HL-60 (cell line): ENCODE measurements at regions not wholly inside any gene's neighbourhood (a gene's known extent, or its start where the extent isn't known, plus 50 kb on each side); places are given as distances from the start of the nearest gene placed in this dataset.

Source experiments
- DNase-seq, 2 experiments: peaks; one replicate each; pipeline ENCODE4 v3.0.0-alpha.2; 2010 to 2020; ENCODE audit warnings: low read depth in 1 of 2, low spot score in 1 of 2
- H3K27ac ChIP-seq: fragments of 250-450 bp; sonication (Bioruptor Pico); replicated peaks from 2 replicates; pipeline ENCODE4 v1.5.1; 2020; ENCODE audit warnings: mild to moderate bottlenecking, moderate library complexity
- H3K27me3 ChIP-seq: fragments of 250-450 bp; sonication (Bioruptor Pico); 2 replicates; pipeline ENCODE4 v1.5.1; 2021; ENCODE audit warnings: mild to moderate bottlenecking, moderate library complexity; ENCODE audit not compliant: insufficient read depth, poor library complexity, severe bottlenecking
- H3K4me3 ChIP-seq: replicated peaks from 2 replicates; pipeline ENCODE4 v1.5.1; 2011; ENCODE audit warnings: mild to moderate bottlenecking, control low read depth, low read length; ENCODE audit not compliant: insufficient read depth
- GABPA ChIP-seq: IDR thresholded peaks from 2 replicates; pipeline ENCODE4 v1.6.1; 2012; ENCODE audit warnings: low read depth
- POLR2AphosphoS5 ChIP-seq: IDR thresholded peaks from 2 replicates; pipeline ENCODE4 v1.6.1; 2012; ENCODE audit warnings: low read depth
- REST ChIP-seq: IDR thresholded peaks from 2 replicates; pipeline ENCODE4 v1.6.1; 2012; ENCODE audit warnings: low read depth; ENCODE audit not compliant: insufficient replicate concordance
- SPI1 ChIP-seq: IDR thresholded peaks from 2 replicates; pipeline ENCODE4 v1.6.1; 2012; ENCODE audit warnings: low read depth, mild to moderate bottlenecking, borderline replicate concordance
- TF ChIP-seq, protein P1 (sequence below): IDR thresholded peaks from one replicate; pipeline ENCODE4 v1.5.1; 2011; ENCODE audit warnings: low read length, control low read depth, inconsistent platforms; ENCODE audit not compliant: insufficient read depth

GRCh38 chr12:93011100-93011499 lies 82.0 kb upstream of the EEA1 start:
- TF ChIP-seq GABPA (no peak), SPI1 (no peak), REST (no peak), POLR2AphosphoS5 (no peak)
- TF ChIP-seq, protein P1, sequence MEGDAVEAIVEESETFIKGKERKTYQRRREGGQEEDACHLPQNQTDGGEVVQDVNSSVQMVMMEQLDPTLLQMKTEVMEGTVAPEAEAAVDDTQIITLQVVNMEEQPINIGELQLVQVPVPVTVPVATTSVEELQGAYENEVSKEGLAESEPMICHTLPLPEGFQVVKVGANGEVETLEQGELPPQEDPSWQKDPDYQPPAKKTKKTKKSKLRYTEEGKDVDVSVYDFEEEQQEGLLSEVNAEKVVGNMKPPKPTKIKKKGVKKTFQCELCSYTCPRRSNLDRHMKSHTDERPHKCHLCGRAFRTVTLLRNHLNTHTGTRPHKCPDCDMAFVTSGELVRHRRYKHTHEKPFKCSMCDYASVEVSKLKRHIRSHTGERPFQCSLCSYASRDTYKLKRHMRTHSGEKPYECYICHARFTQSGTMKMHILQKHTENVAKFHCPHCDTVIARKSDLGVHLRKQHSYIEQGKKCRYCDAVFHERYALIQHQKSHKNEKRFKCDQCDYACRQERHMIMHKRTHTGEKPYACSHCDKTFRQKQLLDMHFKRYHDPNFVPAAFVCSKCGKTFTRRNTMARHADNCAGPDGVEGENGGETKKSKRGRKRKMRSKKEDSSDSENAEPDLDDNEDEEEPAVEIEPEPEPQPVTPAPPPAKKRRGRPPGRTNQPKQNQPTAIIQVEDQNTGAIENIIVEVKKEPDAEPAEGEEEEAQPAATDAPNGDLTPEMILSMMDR, result no peak
- H3K4me3 ChIP-seq, result no peak overlapping the region
- no peak for DNase-seq
- H3K27ac ChIP-seq, result no peak overlapping the region
- no peaks in the 10 kb centered on the region for H3K27me3 ChIP-seq

DNA sequence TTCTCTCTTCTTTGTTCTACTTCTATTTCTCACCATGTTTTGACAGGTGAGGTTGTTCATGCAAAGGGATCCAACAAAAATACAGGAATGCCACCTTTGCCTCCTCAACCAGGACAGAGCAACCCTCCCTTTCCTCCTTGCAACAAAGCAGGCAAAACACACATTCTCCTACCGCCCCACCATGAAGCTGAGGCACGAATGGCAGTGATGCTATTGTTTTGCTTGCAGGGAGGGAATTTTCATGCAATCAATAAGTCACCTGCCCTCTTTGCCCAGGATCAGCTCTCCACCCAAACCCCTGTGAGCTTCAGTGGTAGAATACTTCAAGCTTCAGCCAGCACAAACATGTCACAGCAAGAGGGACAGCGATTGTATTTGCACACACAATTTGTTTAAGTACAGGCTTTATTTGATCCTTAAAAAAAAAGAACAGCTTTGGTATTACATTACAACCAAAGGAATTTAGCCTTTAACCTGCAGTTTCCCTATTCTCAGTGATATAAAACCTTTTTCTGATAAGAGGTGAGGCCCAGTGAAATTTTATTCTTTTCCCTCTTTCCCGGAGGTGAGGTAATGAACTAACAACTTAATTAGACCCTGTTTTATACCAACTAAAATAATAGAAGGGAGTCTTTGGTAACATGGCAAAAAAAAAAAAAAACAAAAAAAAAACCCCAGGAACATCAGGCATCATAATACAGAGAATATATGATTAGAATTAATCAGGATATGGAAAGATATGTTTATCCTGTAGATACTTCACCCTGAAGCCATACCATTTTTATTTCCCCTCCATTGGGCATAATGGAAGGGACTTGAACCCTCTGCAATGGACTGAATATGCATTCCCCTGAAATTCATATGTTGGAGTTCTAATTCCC lies 87.0 kb upstream of the EEA1 start:
- Histone ChIP-seq H3K27me3 (no peaks in the 10 kb centered on the region), H3K27ac (no peak overlapping the region), H3K4me3 (no peak overlapping the region)
- TF ChIP-seq, protein P1, result no peak
- no peak for TF ChIP-seq GABPA
- TF ChIP-seq REST, result no peak
- no peak for DNase-seq

- H3K4me3 ChIP-seq, result no peak overlapping the region
- no peaks in the 10 kb centered on the region for H3K27me3 ChIP-seq
- TF ChIP-seq POLR2AphosphoS5 (no peak), SPI1 (no peak), GABPA (no peak), REST (no peak)
- TF ChIP-seq, protein P1, result no peak
- no peak overlapping the region for H3K27ac ChIP-seq
- DNase-seq, result no peak
Measured at GRCh38 chr12:93016752-93017350, 87.8 kb upstream of the EEA1 start.
